ENCODE measurements at regions not wholly inside any gene's neighbourhood (a gene's known extent, or its start where the extent isn't known, plus 50 kb on each side); places are given as distances from the start of the nearest gene placed in this dataset.

DNA sequence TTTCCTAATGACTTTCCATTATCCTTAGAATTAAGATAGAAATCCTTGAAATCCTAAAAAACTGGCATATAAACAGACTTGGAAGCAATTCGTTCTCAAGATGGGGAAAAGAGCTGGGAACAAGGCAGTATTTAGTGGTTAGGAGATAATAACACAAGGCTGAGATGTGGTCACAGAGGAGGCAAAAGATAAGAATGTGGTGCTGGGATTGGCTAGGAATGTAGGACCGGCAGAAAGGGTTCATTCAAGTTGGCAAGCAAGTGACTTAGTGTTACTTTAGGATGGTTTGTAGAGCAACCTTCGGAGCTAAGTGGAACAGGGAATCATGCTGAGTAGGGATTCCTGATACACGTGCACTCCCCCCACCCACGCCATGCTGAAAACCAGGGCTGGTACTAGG is 121.9 kb upstream of the RPS6KA3 start:
- H3K27ac ChIP-seq: no peak overlapping the region
- H3K27me3 ChIP-seq: no peaks in the 10 kb centered on the region
- H3K4me1 ChIP-seq: no peaks in the 10 kb centered on the region
- TF ChIP-seq, protein P1, sequence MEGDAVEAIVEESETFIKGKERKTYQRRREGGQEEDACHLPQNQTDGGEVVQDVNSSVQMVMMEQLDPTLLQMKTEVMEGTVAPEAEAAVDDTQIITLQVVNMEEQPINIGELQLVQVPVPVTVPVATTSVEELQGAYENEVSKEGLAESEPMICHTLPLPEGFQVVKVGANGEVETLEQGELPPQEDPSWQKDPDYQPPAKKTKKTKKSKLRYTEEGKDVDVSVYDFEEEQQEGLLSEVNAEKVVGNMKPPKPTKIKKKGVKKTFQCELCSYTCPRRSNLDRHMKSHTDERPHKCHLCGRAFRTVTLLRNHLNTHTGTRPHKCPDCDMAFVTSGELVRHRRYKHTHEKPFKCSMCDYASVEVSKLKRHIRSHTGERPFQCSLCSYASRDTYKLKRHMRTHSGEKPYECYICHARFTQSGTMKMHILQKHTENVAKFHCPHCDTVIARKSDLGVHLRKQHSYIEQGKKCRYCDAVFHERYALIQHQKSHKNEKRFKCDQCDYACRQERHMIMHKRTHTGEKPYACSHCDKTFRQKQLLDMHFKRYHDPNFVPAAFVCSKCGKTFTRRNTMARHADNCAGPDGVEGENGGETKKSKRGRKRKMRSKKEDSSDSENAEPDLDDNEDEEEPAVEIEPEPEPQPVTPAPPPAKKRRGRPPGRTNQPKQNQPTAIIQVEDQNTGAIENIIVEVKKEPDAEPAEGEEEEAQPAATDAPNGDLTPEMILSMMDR (IDR thresholded peaks at IDR 0.05): no peak
- no peak overlapping the region for H3K4me3 ChIP-seq
- H3K9me3 ChIP-seq: no peaks in the 10 kb centered on the region
- intact Hi-C loops (cut with DNase I): no loop called here
- DNase-seq (ENCODE audit: low spot score in 2 of 2): no peak
- H3K36me3 ChIP-seq: no peaks in the 10 kb centered on the region

DNA sequence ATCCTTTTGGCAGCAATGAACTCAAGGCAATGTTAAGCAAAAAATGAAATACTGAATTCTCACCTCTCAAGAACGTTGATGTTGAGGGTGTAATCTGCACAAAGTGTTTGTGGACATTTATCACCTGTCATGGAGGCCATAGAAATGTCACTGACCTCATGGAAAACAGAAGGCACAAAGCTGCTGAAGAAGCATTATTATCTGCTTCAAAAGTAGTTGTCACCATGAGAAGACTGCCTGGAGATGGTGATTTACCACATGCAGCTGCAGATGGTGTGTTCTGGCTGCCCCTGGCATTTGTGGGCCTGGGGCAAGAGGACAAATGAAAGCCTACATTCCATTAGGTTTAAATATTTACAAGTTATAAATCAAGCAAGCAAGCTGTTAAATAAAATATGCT is 116.8 kb upstream of the RPS6KA3 start:
- Histone ChIP-seq H3K36me3 (no peaks in the 10 kb centered on the region), H3K4me3 (no peak overlapping the region), H3K27me3 (no peaks in the 10 kb centered on the region), H3K4me1 (no peaks in the 10 kb centered on the region), H3K9me3 (no peaks in the 10 kb centered on the region), H3K27ac (no peak overlapping the region)
- intact Hi-C loops (cut with DNase I): no loop called here
- no peak for DNase-seq (ENCODE audit: low spot score in 2 of 2)
- TF ChIP-seq, protein P1 (IDR thresholded peaks at IDR 0.05): no peak

DNA sequence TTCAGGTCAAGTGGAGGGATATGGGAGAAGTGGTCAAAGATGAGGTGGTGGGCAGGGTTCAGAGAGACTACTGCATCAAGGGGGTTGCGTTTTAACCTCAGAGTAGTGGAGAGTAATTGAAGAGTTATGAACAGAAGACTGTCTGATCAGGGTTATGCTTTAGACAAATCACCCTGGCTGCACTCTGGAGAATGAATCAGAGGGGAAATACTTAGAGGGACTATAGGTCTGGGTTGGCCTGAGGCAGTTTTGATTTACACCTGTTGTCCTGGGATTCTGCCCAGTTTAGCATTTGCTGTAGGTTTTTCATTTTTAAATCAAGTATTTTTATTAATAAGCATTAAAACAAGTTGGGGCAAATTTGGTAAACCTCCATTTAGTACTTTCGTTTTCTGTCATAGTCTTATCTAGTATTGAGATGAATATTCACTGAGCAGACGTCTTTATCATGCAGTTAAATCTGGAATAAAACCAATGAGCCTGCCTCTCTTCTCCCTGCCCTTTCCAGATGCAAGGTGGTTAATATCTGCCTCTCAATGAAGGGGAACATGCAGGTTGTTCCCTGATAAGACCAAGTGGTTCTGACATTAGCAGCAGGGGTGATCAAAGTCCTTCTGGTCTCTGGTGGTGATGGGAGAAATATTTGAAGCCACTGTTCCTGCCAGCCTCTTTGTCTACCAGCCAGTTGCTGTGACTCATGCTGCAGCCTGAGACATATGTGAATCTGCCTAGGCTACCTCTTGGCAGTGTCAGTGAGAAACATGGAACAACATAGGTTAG is 116.0 kb upstream of the RPS6KA3 start:
- H3K36me3 ChIP-seq: no peaks in the 10 kb centered on the region
- H3K27ac ChIP-seq: no peak overlapping the region
- H3K9me3 ChIP-seq: no peaks in the 10 kb centered on the region
- intact Hi-C loops (cut with DNase I): no loop called here
- H3K27me3 ChIP-seq: no peaks in the 10 kb centered on the region
- no peak for DNase-seq (ENCODE audit: low spot score in 2 of 2)
- H3K4me3 ChIP-seq: no peak overlapping the region
- H3K4me1 ChIP-seq: no peaks in the 10 kb centered on the region
- TF ChIP-seq, protein P1 (IDR thresholded peaks at IDR 0.05): no peak

DNA sequence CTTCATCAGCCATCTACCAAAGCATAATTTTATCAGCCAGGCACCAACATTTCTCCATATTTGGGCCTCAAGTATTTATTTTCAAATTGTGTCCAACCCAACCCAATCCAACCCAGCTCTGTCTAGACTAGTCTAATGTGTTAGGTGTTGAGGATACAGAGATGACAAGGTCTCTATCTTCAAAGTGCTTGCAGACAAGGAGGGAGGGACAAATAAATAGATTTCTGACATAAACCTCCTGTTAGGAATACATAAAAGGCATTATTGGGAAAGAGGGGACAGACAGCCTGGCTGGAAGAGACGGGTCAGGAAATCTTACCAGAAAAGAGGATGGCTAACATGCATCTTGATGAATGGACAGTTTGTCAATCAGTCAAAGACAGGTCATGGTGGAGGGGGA is 115.4 kb upstream of the RPS6KA3 start:
- H3K9me3 ChIP-seq: no peaks in the 10 kb centered on the region
- no peaks in the 10 kb centered on the region for H3K36me3 ChIP-seq
- intact Hi-C loops (cut with DNase I): no loop called here
- no peak overlapping the region for H3K27ac ChIP-seq
- H3K4me1 ChIP-seq: no peaks in the 10 kb centered on the region
- no peak for DNase-seq (ENCODE audit: low spot score in 2 of 2)
- H3K4me3 ChIP-seq: no peak overlapping the region
- TF ChIP-seq, protein P1 (IDR thresholded peaks at IDR 0.05): no peak
- no peaks in the 10 kb centered on the region for H3K27me3 ChIP-seq

DNA sequence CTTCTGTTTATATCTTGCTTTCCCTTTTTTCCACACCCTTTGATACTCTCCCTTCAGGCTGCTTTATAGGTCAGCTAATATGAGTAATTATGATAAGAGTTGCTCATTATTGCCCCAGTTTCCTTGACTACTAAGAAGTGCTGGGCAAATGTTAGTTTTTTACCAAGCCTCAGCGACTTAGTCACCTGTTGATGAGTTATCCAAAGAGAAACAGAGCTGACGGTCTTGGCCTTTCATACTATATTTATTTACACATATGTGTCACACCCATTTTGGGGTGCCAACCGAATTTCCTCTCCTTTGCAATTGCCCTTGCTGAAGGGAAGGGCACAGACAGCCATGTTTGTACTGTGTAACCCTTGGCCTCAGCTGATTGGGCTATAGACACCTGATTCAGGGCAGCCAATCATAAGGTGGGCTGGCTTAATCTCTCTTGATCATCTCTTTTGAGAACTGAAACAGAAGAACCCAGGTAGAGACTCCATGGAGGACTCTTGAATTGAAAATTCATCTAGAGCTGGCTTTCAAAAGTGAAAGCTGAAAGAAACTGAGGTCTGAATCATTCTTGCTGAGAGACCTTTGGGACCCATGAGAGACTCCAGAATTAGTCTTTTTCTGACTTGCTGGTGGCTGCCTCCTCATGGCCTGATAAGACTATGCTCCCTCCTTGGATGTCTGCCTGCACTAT is 111.7 kb upstream of the RPS6KA3 start:
- Histone ChIP-seq H3K4me3 (no peak overlapping the region), H3K27ac (no peak overlapping the region), H3K27me3 (no peaks in the 10 kb centered on the region), H3K9me3 (no peaks in the 10 kb centered on the region), H3K36me3 (no peaks in the 10 kb centered on the region), H3K4me1 (no peaks in the 10 kb centered on the region)
- no peak for DNase-seq (ENCODE audit: low spot score in 2 of 2)
- intact Hi-C loops (cut with DNase I): no loop called here
- TF ChIP-seq, protein P1 (IDR thresholded peaks at IDR 0.05): no peak
